ENCODE measurements at regions not wholly inside any gene's neighbourhood (a gene's known extent, or its start where the extent isn't known, plus 50 kb on each side); places are given as distances from the start of the nearest gene placed in this dataset.

DNA sequence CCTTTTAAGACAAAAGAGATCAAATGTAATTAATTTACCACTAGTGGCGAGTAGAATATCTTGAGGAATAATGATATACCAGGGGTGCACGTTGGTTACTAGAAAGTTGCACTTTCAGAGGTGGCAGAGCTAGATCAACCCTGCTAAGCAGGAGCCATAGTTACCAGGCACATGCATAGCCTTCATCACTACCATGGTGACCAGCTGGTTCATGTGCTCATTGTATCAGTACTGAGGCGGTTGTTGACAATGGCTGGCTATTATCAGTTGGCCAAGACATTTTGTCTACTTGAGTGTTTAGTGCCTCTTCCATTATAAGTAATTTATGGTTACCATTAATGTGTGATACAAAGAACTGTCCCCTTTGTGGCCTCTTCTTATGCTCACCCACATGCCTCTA lies 201.2 kb downstream of the FGF10 start:
- TF ChIP-seq, protein P1, sequence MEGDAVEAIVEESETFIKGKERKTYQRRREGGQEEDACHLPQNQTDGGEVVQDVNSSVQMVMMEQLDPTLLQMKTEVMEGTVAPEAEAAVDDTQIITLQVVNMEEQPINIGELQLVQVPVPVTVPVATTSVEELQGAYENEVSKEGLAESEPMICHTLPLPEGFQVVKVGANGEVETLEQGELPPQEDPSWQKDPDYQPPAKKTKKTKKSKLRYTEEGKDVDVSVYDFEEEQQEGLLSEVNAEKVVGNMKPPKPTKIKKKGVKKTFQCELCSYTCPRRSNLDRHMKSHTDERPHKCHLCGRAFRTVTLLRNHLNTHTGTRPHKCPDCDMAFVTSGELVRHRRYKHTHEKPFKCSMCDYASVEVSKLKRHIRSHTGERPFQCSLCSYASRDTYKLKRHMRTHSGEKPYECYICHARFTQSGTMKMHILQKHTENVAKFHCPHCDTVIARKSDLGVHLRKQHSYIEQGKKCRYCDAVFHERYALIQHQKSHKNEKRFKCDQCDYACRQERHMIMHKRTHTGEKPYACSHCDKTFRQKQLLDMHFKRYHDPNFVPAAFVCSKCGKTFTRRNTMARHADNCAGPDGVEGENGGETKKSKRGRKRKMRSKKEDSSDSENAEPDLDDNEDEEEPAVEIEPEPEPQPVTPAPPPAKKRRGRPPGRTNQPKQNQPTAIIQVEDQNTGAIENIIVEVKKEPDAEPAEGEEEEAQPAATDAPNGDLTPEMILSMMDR (IDR thresholded peaks at IDR 0.05) = no peak
- no peak for TF ChIP-seq TCF7L2 (IDR thresholded peaks at IDR 0.05; ENCODE audit: low read depth, low read length)
